ENCODE measurements at regions not wholly inside any gene's neighbourhood (a gene's known extent, or its start where the extent isn't known, plus 50 kb on each side); places are given as distances from the start of the nearest gene placed in this dataset.
"Not testable (repeated sequence)": the region's sequence is repeated elsewhere in the genome, so short reads cannot be mapped to it uniquely, and the experiment has no call there.

DNA sequence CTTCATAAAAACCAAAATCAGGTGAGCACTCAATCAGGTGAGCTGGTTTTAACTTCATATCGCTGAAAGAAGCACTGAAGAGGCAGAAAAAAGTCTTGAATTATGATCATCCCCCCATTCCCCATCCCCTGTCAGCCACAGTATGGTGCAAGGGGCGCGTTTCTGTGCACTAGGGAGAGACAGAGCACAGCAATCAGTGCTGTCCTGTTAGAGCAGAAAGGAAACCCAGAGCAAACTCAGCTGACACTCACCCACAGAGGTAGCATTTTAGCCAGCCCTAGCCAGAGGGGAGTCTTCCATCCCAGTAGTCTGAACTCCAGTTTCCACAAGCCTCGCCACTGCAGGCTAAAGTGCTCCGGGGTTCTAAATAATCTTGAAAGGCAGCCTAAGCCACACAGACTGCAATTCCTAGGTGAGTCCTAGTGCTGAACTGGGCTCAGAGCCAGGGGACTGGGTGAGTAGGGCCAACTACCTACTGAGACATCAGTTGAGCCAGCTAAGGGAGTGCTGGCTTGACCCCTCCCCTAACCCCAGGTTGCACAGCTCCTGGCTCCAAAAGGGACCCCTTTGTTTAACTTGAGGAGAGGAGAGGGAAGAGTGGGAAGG, 1352.6 kb upstream of the GJE1 start:
- no peak for DNase-seq

DNA sequence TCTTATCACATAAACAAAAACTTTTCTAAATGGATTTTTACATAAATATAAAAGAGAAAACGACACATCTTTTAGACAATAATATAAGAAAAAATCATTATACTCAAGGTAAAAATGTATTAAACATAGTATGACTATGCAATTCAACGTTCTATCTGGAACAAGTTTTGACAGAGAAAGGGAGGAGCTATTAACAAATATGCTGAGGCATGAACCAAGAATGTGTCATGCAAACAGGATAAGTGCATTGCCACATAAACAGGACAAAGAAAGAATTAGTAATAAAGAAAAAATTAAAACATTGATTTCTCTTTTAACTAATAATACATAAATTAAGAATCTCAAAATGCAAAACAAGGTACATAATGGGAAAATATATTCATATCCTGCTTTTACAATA, 1353.4 kb upstream of the GJE1 start:
- no peak for DNase-seq

DNA sequence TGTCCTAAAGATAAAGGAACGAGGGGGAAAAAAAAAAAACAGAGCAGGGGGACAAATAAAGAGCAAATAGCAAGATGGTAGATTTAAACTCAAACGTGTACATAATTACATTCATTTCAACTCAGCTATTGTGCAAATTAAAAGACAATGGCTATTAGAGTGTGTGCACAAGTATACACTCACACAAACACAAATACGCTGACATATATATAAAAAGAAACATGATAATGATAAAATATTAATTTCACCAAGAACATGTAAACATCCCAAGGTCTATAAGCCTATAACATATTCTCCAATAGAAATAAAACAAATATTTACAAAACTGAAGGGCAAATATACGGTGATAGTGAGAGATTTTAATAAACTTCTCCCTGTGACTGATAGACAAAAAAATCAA, 1354.9 kb upstream of the GJE1 start:
- DNase-seq = no peak

DNA sequence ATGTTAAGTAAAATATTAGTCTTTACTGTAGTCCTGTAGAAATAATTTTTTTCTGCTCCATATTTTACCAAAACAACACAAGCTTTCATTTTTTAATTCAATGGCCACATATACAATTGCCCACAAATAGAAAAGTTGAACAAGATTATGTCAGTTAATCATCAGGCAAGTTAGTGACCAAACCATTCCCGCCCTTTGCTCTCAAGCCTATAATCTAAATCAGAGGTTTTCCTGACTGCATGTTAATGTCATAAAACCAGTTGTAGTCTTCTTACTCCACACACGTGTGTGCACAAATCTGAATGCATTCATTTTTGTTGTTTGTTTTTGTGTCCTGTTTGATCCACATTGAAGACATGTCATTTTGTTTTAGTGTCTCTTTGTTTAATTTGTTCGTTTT, 1357.7 kb upstream of the GJE1 start:
- DNase-seq = no peak

DNA sequence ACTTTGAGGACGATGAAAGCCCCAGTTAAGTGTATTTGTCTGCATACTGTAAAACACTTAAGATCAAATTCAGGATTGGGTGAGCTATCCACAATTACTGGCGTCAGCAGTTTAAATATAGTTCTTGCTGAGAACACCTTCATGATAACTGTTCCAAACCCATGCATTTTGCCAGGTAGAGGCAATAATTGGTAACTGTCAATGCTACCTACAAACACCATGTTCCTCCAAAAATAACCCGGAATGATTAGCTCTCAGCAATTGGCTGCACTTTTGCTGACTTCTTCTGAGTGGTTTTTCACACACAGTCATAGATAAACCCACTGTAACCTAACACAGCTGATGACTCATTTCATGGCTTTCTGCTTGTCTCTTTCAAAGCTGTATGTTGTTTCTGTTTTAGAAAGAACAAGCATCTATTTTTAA, 1358.6 kb upstream of the GJE1 start:
- no peak for DNase-seq

DNA sequence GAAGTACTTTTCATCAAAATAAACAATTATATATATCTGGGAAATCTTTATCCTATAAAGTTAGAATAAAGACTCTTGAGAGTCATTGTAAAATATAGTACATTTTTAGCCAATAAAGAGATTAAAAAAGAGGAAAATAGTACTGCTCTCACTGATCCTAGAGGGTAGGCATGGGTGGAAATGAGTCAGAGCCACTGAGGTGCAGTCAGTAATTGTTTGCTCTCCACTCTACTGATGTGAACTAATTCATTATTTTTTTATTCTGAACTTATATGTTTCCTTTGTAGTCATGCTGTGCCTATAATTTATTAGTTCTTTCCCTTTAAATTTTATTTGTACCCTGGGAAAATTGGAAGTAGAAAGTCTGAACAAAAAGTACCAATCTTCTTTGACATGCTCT, 1359.4 kb upstream of the GJE1 start:
- DNase-seq = no peak

DNA sequence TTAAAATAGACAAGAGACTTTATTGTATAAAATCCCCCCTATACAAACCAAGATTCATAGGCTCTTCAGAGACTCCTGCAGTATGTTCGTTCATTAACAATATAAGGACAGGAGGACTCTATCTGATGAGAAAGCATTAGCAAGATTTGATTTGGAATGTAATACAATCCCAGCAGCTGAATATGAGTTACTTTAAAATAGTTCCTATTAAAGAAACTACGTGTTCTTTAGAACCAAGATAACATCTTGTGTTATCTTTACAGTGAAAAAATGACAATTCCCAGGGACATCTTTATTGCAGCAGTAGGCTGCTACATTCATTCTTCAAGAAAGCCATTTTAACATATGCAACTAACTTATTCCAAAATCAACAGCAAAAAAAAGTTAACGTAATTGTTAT, 1360.1 kb upstream of the GJE1 start:
- no peak for DNase-seq

DNA sequence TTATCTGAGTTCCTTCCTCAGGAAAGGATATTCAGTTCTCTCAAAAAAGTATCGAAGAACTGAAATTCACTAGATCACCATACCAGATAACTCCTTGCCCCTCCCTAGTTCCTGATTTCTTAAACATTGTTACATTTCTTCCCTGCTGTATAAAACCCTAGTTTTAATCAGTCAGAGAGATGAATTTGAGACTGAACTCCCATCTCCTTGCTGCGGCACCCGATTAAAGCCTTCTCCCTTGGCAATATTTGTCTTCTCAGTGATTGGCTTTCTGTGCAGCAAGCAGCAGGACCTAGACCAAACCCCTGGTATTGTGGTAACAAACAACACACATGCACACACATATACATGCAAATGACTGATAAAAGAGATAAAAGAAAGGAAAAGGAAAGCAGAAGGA, 1364.6 kb upstream of the GJE1 start:
- DNase-seq = no peak

DNA sequence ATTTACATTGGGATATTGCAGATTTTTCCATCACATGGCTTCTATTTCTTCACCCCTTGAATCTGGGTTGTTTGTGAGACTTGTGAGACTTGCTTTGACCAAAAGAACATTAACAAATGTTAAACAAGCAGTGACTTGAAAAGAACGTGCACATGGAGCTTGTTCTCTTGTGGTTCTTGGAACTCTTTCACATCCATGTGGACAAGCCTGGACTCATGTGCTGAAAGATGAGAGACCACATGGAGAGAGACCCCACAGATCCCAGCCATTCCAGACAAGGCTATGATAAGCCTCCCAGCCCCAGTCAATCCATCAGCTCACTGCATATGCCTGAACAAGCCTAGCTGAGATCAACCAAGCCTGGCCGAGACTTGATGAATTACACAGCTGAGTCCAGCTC, 1365.7 kb upstream of the GJE1 start:
- no peak for DNase-seq

DNA sequence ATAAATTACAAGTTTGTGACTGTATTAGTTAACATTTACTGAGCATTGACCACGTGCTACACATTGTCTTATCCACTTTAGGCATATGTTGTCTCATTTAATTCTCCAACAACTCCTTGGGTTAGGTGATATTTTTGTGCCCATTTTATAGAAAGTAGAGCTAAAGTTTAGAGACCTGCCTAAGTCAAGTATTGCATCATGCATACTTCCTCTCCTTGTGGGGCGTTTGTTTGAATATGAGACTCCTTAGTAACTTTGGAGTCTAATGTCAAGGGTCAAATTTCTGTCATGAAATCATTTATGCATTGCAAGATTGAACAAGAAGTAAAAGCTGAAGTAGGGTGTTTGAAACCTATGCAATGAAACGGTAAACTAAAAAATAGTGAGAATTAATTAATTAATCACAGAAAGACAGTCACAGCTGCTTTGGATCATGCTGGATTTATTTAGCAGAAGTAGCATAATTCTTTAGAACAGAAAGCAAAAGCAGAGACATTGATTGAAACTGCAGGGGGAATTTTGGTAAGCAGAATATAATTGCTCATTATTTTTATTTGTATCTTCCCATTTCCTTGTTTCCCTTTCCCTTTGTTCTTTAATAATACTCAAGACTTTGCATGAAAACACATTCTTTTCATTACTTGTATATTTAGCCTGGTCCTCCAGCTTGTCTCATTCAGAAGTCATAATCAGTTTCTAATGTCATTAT, 1374.4 kb upstream of the GJE1 start:
- no peak for DNase-seq

DNA sequence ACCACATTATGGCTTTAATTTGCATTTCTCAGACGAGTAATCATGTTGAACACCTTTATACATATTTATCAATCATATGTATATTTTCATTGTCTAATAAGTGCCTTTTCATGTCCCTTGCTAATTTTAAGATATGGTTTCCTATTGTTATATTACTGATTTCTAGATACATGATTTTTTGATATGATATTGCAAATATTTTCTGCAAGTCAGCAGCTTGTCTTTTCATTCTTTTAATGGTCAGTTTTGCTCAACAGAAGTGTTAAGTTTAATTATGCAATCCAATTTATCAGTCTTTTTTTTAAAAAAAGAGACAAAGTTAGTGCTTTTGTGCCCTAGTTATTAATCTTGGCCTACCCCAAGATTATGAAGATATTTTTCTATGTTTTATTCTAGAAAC, 1377.8 kb upstream of the CITED2 start:
- no peak for DNase-seq

DNA sequence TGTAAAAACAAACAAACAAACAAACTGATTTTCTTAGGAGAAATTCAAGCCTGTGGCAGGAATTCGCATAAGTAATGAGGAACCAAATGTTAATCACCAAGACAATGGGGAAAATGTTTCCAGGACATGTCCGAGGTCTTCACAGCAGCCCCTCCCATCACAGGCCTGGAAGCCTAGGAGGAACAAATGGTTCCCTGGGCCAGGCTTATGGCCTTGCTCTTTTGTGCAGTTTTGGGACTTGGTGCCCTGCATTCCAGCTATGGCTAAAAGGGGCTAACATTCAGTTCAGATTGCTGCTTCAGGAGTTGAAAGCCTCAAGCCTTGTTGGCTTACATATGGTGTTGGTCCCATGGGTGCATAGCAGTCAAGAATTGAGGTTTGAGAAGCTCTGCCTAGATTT, 1372.7 kb upstream of the CITED2 start:
- no peak for DNase-seq

DNA sequence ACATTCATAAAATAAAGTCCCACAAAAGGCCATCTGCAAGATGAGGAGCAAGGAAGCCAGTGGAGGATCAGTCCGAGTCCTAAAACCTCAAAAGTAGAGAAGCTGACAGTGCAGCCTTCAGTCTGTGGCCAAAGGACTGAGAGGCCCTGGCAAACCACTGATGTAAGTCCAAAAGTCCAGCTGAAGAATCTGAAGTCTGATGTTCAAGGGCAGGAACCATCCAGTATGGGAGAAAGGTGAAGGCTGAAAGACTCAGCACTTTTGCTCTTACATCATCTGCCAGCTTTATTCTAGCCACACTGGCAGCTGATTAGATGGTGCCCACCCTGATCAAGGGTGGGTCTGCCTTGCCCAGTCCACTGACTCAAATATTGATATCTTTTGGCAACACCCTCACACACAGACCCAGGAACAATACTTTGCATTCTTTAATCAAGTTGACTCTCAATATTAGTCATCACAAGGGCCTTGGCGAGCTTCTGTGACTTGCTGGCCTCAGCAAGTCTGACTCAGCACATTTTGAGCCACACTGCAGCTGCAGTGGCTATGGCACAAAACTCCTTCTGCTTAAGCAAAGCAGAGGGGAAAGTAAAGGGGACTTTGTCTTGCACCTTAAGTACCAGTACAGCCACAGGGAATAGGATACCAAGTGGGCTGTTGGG, 1370.3 kb upstream of the CITED2 start:
- no peak for DNase-seq

DNA sequence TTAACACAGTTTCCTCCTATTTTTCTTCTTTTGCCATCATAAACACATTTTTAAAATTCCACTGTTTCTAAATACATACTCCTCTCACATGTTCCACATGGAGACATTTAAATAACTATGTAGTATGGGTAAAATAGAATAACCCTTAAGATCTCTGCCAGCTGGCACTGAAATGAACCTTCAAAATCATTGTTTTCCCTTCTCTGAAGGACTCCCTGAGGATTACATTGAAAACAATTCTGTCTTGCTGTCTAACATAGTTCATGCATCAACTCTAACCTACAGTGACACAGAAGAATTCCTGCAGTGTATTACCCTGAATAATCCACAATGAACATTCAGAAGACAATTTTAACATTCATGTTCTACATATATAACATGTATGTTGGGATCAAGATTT, 1361.8 kb upstream of the CITED2 start:
- no peak for DNase-seq

DNA sequence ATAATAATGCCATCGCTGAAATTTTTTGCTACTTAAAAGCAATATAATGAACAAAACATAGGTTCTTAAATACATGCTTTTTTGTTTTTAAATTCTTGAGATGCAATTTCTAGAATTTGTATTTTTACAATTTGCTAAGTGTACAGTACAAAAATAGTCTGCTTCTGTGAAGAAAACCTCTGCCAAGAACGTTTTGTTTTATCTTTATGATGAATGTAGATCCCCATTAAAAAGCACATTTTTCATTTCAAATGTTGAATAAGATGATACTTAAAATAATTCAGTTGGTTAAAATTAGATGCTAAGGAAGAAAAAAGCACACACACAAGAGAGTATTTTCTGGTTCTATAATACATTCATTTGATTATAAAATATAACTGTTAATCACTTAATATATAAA, 1358.5 kb upstream of the CITED2 start:
- no peak for DNase-seq

DNA sequence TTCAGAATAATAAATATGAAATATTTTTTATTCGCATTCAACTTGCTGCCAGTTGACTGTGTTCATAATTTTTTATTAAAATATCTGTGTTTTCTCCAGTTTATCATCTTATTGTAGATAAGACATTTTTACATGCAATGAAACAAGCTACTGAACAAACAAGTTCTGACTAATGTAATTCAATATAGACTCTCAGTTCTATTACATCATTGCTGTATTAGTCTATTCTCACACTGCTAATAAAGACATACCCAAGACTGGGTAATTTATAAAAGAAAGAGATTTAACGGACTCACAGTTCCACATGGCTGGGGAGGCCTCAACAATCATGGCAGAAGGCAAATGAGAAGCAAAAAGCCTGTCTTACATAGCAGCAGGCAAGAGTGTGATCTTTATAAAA, 1357.7 kb upstream of the CITED2 start:
- DNase-seq = no peak

DNA sequence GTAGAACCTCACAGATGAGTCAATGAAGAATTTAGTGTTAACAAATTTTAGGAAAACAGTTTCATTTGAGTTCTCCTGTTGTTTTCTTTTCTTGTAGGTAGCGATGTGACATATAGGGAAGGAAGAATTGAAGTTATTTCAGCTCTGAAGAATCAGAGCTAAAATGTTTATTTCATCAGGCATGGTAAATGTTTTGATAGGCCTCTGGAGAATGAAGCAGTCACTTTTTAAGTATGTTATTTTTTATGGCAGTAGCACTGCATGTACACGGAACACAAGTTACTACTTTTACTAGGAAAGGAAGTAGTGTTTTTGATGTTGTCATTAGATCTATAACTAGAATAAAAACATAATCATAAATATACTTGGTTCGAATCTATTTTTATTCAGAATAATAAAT, 1357.3 kb upstream of the CITED2 start:
- no peak for DNase-seq

DNA sequence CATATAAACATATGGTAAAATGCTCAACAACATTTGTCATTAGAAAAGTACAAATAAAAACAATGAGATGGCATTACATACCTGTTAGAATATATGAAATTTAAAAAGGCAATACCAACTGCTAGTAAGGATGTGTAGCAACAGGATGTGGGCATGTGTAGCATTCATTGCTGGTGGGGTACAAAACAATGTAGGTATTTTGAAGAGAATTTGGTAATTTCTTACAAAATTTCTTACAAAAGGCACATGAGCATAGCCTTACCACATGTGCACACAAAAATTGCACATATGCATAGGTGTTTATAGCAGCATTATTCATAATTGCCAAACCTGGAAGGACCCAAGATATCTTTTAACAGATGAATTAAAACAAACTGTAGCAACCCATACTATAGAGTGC, 1355.1 kb upstream of the CITED2 start:
- no peak for DNase-seq

DNA sequence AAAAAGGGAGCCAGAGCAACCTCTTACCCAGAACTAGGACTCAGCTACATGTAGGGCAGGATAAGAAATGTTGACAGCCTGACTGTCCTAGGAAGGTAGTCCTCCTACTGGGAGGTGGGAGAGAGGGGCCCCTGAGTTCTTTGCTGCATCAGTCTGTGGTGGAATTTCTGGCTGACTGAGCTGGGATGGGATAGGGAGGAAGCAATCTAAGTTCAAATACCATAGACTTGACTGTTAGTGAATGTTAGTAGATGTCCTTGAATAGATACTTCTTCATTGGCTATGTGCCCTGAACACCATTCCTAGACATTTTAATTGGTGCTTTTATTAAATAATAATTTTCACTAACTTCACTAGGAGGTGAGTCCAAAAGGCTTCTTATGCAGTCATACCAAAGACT, 1343.6 kb upstream of the CITED2 start:
- DNase-seq = no peak

DNA sequence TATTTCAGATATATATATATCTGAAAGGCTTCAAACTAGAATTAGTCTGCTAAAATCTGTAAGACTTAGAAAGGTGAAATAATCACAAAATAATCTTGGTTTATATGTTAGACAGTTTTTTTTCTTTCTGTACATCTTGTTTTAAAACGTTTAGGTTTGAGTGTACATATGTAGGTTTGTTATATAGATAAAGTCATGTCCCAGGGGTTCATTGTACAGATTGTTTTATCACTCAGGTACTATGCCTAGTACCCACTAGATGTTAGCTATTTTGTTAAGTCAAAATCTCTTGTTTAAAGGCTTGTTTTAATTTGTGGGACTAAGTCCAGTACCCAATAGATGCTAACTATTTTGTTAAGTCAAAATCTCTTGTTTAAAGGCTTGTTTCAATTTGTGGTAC, 1339.0 kb upstream of the CITED2 start:
- no peak for DNase-seq

DNA sequence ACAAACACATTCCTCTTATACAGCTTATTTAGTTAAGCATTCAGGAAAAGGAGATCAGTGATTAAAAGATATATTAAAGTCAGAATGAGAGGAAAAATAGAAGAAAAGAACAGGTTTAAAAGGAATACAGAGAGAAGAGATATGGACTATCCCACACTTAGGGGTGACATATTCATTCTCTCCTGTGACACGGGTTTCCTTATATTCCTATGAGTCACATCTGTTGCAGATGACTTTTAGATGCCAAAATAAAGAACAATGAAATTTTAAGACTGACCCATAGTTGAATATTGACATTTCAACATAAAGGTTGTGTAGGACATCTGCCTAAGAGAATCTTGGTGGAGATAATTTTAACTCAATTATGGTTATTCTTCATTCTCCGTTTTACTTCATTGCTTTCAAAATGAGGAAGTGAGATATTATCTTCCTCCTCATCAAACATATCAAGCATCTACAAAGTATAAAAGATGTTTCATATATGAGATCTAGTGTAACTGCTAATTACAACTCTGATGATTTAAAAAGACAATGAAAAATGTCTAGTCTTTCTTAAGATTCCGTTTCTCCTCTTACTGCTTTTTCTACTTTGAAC, 1336.7 kb upstream of the CITED2 start:
- no peak for DNase-seq

DNA sequence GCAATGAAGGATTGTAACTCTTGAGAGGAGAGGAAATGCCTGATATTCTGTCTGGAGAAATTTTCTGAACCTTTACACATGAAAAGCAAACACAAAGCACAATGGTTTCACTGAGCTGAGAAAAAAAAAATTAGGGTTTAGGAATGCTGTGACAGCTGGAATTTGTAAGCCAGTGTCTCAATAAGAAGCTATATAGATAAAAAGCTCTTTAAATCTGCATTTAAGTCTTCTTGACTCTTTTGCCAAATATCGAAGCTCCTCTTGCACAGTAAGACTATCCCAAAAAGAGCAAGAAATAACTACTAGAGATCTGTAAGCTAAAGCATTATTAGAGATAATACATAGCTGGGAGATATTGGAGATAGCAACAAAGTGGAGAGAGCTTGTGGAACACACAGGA, 1334.0 kb upstream of the CITED2 start:
- DNase-seq = no peak

DNA sequence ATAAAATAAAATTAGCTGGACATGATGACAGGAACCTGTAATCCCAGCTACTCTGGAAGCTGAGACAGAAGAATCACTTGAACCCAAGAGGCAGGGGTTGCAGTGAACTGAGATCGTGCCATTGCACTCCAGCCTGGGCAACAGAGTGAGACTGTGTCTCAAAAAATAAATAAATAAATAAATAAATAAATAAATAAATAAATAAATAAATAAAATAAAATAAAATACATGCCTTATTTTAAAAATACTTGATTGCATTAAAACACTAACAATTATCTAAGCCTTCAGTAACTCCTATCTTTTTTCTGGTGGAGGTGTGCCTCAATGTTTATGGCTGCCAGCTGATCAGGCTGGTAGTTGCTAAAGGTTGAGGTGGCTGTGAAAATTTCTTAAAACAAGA, 1329.6 kb upstream of the CITED2 start:
- DNase-seq = not testable (repeated sequence)

DNA sequence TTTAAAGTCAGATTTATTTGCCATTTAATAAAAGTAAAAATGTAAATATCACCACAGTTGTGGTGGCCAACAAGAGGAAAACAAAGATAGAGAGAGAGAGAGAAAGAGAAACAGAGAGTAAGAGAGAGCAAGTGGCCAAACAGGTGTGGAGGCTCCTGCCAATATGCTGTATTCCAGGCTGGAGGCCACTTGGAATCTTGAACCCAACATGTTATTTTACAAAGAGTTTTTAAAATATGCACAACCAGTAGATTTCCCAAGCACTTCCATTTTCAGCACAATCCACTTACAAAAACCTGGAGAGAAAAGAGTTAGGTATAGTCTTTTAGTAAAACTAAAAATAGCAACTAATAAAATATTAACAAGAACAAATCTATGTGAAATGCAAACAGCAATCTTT, 1323.1 kb upstream of the CITED2 start:
- DNase-seq = no peak

Data from NCI-H1105 treated with DMSO at 0.1 percent for 48 hours (cell line).